ENCODE measurements at regions not wholly inside any gene's neighbourhood (a gene's known extent, or its start where the extent isn't known, plus 50 kb on each side); places are given as distances from the start of the nearest gene placed in this dataset.
"Not testable (repeated sequence)": the region's sequence is repeated elsewhere in the genome, so short reads cannot be mapped to it uniquely, and the experiment has no call there.

DNA sequence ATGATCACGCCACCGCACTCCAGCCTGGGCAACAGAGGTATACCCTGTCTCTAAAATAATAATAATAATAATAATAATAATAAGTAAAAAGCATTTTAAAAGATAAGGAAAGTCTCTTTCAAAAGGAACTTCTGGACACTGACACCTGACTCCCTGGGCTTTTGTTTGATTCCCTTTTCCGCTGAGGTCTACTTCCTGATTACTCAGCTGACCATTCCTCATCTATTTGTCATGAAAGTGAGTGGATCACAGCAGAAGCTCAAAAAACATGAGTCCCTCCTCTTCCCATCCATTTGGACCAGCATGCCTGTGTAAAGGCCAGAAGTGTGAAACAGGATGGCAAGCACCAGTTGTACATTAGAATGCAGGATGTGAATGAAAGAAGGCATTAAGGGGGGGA lies 61.1 kb upstream of the FBXO28 start:
- H3K4me3 Mint-ChIP-seq: no peak overlapping the region
- H3K27ac Mint-ChIP-seq: no peak overlapping the region
- POLR2A ChIA-PET (ENCODE audit: partially characterized antibody): no interaction called here
- H3K4me1 ChIP-seq (ENCODE audit: insufficient read depth, low read length): peaks cover 5% of the 10 kb centered on the region
- H3K27me3 Mint-ChIP-seq: peaks cover 12 to 14% of the 10 kb centered on the region in 2 donors
- H3K4me3 ChIP-seq (ENCODE audit: low read length in 2 of 2): no peak overlapping the region
- intact Hi-C loops (cut with micrococcal nuclease): no loop called here
- H3K27ac ChIP-seq (ENCODE audit: low read depth, low read length): no peak overlapping the region
- no peaks in the 10 kb centered on the region for H3K36me3 ChIP-seq (ENCODE audit: insufficient read depth, low read length)
- H3K9me3 Mint-ChIP-seq: no peaks in the 10 kb centered on the region
- CTCF ChIA-PET (ENCODE audit: partially characterized antibody): interaction anchor here (1.1 to 2.6 kb wide), 4 partner anchors 8 to 54 kb away, joined by 3 to 14 read pairs (median 4); no protein-coding TSS in a partner anchor
- peaks cover 0 to 3% (median 1%) of the 10 kb centered on the region in 4 donors for H3K4me1 Mint-ChIP-seq
- H3K27me3 ChIP-seq (ENCODE audit: insufficient read depth, low read length): no peaks in the 10 kb centered on the region
- H3K36me3 Mint-ChIP-seq: no peaks in the 10 kb centered on the region
- DNase-seq: no peak
- H3K9me3 ChIP-seq (ENCODE audit: control insufficient read depth in 1 of 2, low read length in 2 of 2): no peaks in the 10 kb centered on the region

DNA sequence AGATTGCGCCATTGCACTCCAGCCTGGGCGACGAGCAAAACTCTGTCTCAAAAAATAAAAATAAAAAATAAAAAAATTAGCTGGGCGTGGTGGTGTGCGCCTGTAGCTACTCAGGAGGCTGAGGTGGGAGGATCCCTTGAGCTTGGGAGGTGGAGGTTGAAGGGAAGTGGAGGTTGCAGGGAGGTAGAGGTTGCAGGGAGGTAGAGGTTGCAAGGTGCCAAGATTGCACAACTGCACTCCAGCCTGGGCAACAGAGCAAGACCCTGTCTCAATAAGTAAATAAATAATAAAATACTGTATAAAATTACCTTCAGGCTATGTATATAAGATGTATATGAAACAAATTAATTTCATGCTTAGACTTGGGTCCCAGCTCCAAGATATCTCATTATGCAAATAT lies 62.1 kb upstream of the FBXO28 start:
- H3K9me3 Mint-ChIP-seq; H3K36me3 ChIP-seq (ENCODE audit: insufficient read depth, low read length); H3K36me3 Mint-ChIP-seq; H3K4me3 ChIP-seq (ENCODE audit: low read length in 2 of 2); H3K27me3 ChIP-seq (ENCODE audit: insufficient read depth, low read length); POLR2A ChIA-PET (ENCODE audit: partially characterized antibody); DNase-seq; H3K27ac ChIP-seq (ENCODE audit: low read depth, low read length); H3K4me1 ChIP-seq (ENCODE audit: insufficient read depth, low read length); H3K27ac Mint-ChIP-seq; H3K4me1 Mint-ChIP-seq; H3K4me3 Mint-ChIP-seq; H3K9me3 ChIP-seq (ENCODE audit: control insufficient read depth in 1 of 2, low read length in 2 of 2): not testable (repeated sequence)
- CTCF ChIA-PET (ENCODE audit: partially characterized antibody): interaction anchor here (0.6 to 4.1 kb wide), 18 partner anchors 9 to 446 kb away, joined by 3 to 36 read pairs (median 4); no protein-coding TSS in a partner anchor
- intact Hi-C loops (cut with micrococcal nuclease): loop anchor here (1.0 to 2.0 kb wide), 2 partner anchors 240 to 281 kb away; no protein-coding TSS in a partner anchor
- peaks cover 13 to 14% of the 10 kb centered on the region in 2 donors for H3K27me3 Mint-ChIP-seq

DNA sequence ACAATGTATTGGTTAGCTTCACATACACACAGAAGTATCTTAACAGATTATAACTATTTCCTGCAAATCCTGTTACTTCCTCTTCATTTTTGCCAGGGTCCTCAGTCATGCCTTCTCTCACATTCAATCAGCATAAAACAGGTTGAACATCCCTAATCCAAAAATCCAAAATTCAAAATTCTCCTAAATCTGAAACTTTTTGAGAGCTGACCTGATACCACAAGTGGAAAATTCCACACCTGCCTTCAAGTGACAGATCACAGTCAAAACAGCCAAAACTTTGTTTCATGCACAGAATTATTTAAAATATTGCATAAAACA lies 62.9 kb upstream of the FBXO28 start:
- no peak overlapping the region for H3K4me3 ChIP-seq (ENCODE audit: low read length in 2 of 2)
- ChIA-PET POLR2A (ENCODE audit: partially characterized antibody) (no interaction called here), CTCF (ENCODE audit: partially characterized antibody) (interaction anchor here (0.6 to 4.1 kb wide), 17 partner anchors 9 to 447 kb away, joined by 3 to 36 read pairs (median 4); no protein-coding TSS in a partner anchor)
- H3K9me3 ChIP-seq (ENCODE audit: control insufficient read depth in 1 of 2, low read length in 2 of 2): no peaks in the 10 kb centered on the region
- no peaks in the 10 kb centered on the region for H3K9me3 Mint-ChIP-seq
- H3K36me3 Mint-ChIP-seq: no peaks in the 10 kb centered on the region
- DNase-seq: no peak
- H3K4me3 Mint-ChIP-seq: no peak overlapping the region
- H3K27me3 ChIP-seq (ENCODE audit: insufficient read depth, low read length): no peaks in the 10 kb centered on the region
- H3K4me1 ChIP-seq (ENCODE audit: insufficient read depth, low read length): peaks cover 5% of the 10 kb centered on the region
- H3K27ac ChIP-seq (ENCODE audit: low read depth, low read length): no peak overlapping the region
- no peaks in the 10 kb centered on the region for H3K36me3 ChIP-seq (ENCODE audit: insufficient read depth, low read length)
- no peak overlapping the region for H3K27ac Mint-ChIP-seq
- H3K27me3 Mint-ChIP-seq: peaks cover 13% of the 10 kb centered on the region in 2 donors
- peaks cover 0 to 3% (median 1%) of the 10 kb centered on the region in 4 donors for H3K4me1 Mint-ChIP-seq
- intact Hi-C loops (cut with micrococcal nuclease): loop anchor here (1.0 to 2.0 kb wide), 2 partner anchors 240 to 282 kb away; no protein-coding TSS in a partner anchor

DNA sequence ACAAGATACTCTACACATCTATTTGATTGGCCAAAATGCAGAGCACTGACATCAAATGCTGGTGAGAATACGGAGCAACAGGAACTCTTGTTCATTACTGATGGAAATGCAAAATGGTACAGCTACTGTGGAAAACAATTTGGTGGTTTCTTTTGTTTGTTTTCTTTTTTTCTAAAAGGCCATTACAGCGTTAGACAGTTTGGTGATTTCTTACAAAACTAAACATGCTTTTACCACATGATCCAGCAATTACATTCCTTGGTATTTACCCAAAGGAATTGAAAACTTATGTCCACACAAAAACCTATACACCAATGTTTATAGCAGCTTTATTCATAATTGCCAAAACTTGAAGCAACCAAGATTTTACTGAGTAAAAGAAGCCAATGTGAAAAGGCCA lies 66.4 kb upstream of the FBXO28 start:
- H3K27ac Mint-ChIP-seq: no peak overlapping the region
- H3K4me1 Mint-ChIP-seq: peaks cover 0 to 3% (median 1%) of the 10 kb centered on the region in 4 donors
- H3K27ac ChIP-seq (ENCODE audit: low read depth, low read length): no peak overlapping the region
- CTCF ChIA-PET (ENCODE audit: partially characterized antibody): no interaction called here
- no peaks in the 10 kb centered on the region for H3K9me3 Mint-ChIP-seq
- no peaks in the 10 kb centered on the region for H3K27me3 ChIP-seq (ENCODE audit: insufficient read depth, low read length)
- H3K4me3 Mint-ChIP-seq: no peak overlapping the region
- H3K4me3 ChIP-seq (ENCODE audit: low read length in 2 of 2): no peak overlapping the region
- H3K4me1 ChIP-seq (ENCODE audit: insufficient read depth, low read length): peaks cover 5% of the 10 kb centered on the region
- H3K27me3 Mint-ChIP-seq: peaks cover 15 to 18% of the 10 kb centered on the region in 2 donors
- no peaks in the 10 kb centered on the region for H3K36me3 ChIP-seq (ENCODE audit: insufficient read depth, low read length)
- H3K36me3 Mint-ChIP-seq: no peaks in the 10 kb centered on the region
- POLR2A ChIA-PET (ENCODE audit: partially characterized antibody): no interaction called here
- no peaks in the 10 kb centered on the region for H3K9me3 ChIP-seq (ENCODE audit: control insufficient read depth in 1 of 2, low read length in 2 of 2)
- intact Hi-C loops (cut with micrococcal nuclease): no loop called here
- no peak for DNase-seq

DNA sequence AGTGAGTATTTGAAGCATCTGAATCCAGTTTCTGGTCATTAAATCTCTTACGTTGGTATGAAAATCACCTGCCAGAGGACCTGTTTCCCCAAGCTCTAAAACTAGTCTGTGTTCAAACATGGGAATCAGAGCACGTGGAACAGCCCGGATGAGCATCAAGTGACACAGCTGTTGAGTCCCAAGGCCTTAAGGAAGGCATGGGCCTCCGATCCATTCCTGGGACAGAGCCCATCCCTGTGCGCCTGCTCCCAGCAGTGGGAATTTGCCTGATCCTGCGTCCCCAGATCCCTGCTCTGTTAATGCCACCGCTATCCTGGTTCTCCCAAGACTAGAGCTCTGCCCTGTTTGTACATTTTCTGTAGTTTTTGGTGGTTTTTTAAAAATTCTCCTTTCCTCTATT lies 68.4 kb upstream of the FBXO28 start:
- no peaks in the 10 kb centered on the region for H3K27me3 ChIP-seq (ENCODE audit: insufficient read depth, low read length)
- Mint-ChIP-seq H3K9me3 (peaks cover 0 to 2% (median 0%) of the 10 kb centered on the region in 8 donors), H3K4me1 (no peaks in the 10 kb centered on the region), H3K4me3 (no peak overlapping the region), H3K27ac (no peak overlapping the region), H3K36me3 (no peaks in the 10 kb centered on the region), H3K27me3 (peaks cover 15 to 32% of the 10 kb centered on the region in 2 donors)
- no peaks in the 10 kb centered on the region for H3K9me3 ChIP-seq (ENCODE audit: control insufficient read depth in 1 of 2, low read length in 2 of 2)
- ChIA-PET POLR2A (ENCODE audit: partially characterized antibody) (no interaction called here), CTCF (ENCODE audit: partially characterized antibody) (no interaction called here)
- no peak overlapping the region for H3K27ac ChIP-seq (ENCODE audit: low read depth, low read length)
- peaks cover 2% of the 10 kb centered on the region for H3K4me1 ChIP-seq (ENCODE audit: insufficient read depth, low read length)
- intact Hi-C loops (cut with micrococcal nuclease): no loop called here
- no peak overlapping the region for H3K4me3 ChIP-seq (ENCODE audit: low read length in 2 of 2)
- H3K36me3 ChIP-seq (ENCODE audit: insufficient read depth, low read length): no peaks in the 10 kb centered on the region
- no peak for DNase-seq

DNA sequence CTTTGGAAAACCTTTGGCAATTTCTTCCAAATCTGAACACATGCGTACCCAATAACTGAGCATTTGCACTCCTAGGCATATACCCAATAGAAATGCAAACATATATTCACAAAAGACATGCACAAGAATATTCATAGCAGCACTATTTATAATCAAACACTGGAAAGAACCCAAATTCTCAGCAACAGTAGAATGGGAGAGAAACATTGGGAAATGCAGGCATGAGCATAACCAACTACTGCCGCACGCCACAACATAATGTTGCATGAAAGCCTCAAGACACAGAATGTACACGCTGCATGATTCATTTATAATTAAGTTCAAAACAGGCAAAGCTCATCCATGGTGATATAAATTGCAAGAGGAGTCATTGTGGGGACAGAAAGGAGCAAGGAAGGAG lies 69.5 kb upstream of the FBXO28 start:
- Mint-ChIP-seq H3K9me3 (peaks cover 0 to 2% (median 0%) of the 10 kb centered on the region in 8 donors), H3K27ac (peak overlapping the region in 1 of 7 donors; percentile 26), H3K4me3 (no peak overlapping the region), H3K36me3 (no peaks in the 10 kb centered on the region), H3K4me1 (no peaks in the 10 kb centered on the region), H3K27me3 (peaks cover 13 to 29% of the 10 kb centered on the region in 2 donors)
- Histone ChIP-seq H3K36me3 (ENCODE audit: insufficient read depth, low read length) (no peaks in the 10 kb centered on the region), H3K27ac (ENCODE audit: low read depth, low read length) (no peak overlapping the region), H3K4me3 (ENCODE audit: low read length in 2 of 2) (no peak overlapping the region), H3K4me1 (ENCODE audit: insufficient read depth, low read length) (no peaks in the 10 kb centered on the region), H3K27me3 (ENCODE audit: insufficient read depth, low read length) (no peaks in the 10 kb centered on the region), H3K9me3 (ENCODE audit: control insufficient read depth in 1 of 2, low read length in 2 of 2) (no peaks in the 10 kb centered on the region)
- intact Hi-C loops (cut with micrococcal nuclease): no loop called here
- DNase-seq: no peak
- ChIA-PET POLR2A (ENCODE audit: partially characterized antibody) (no interaction called here), CTCF (ENCODE audit: partially characterized antibody) (no interaction called here)

DNA sequence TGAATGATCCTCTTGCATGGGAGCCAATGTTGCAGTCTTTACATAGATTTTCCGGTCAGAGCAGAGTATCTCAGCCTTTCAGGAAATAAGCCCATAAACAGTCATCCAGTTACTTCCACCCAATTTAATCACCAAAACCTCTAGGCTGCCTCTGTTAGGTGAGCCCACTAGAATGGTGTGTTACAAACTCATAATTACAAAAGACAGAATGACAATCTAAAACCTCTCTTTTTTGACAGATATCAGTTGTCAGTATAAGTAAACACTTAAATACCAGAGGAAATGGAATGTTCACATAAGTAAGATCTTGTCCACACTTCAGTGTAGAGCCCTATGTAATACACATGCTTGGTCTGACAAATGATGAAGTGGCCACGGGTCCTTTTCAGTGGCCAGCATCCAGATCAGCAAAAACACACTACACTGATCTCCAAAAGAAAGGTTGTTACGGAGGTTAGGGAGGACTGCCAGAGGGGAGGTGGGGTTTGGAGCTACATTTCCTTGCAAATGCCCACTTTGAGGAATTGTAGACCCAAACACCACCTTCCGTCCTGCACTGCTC lies 71.3 kb upstream of the FBXO28 start:
- H3K9me3 Mint-ChIP-seq: peaks cover 0 to 2% (median 0%) of the 10 kb centered on the region in 8 donors
- no peak overlapping the region for H3K27ac Mint-ChIP-seq
- Histone ChIP-seq H3K4me3 (ENCODE audit: low read length in 2 of 2) (no peak overlapping the region), H3K27me3 (ENCODE audit: insufficient read depth, low read length) (no peaks in the 10 kb centered on the region), H3K9me3 (ENCODE audit: control insufficient read depth in 1 of 2, low read length in 2 of 2) (no peaks in the 10 kb centered on the region), H3K36me3 (ENCODE audit: insufficient read depth, low read length) (no peaks in the 10 kb centered on the region), H3K27ac (ENCODE audit: low read depth, low read length) (no peak overlapping the region), H3K4me1 (ENCODE audit: insufficient read depth, low read length) (no peaks in the 10 kb centered on the region)
- DNase-seq: no peak
- ChIA-PET POLR2A (ENCODE audit: partially characterized antibody) (no interaction called here), CTCF (ENCODE audit: partially characterized antibody) (interaction anchor here (1.0 kb wide), 1 partner anchor 9 kb away, joined by 4 read pairs; no protein-coding TSS in a partner anchor)
- H3K4me3 Mint-ChIP-seq: no peak overlapping the region
- intact Hi-C loops (cut with micrococcal nuclease): no loop called here
- no peaks in the 10 kb centered on the region for H3K4me1 Mint-ChIP-seq
- no peaks in the 10 kb centered on the region for H3K36me3 Mint-ChIP-seq
- peaks cover 12 to 24% of the 10 kb centered on the region in 2 donors for H3K27me3 Mint-ChIP-seq

Data from CD4-positive, alpha-beta memory T cell (primary cell).